CD4-positive, alpha-beta memory T cell (primary cell): ENCODE measurements at regions not wholly inside any gene's neighbourhood (a gene's known extent, or its start where the extent isn't known, plus 50 kb on each side); places are given as distances from the start of the nearest gene placed in this dataset.
"Not testable (repeated sequence)": the region's sequence is repeated elsewhere in the genome, so short reads cannot be mapped to it uniquely, and the experiment has no call there.

ENCODE experiments used
- CTCF ChIA-PET: fragments of 350-600 bp; sonication (Branson Sonifier 250); formaldehyde crosslinking; loops from one replicate; lab custom pipeline; 2021; ENCODE audit warnings: inconsistent platforms; ENCODE audit not compliant: partially characterized antibody; lab: Charles Lee
- POLR2A ChIA-PET: fragments of 350-600 bp; sonication (Branson Sonifier 250); formaldehyde crosslinking; loops from one replicate; lab custom pipeline; 2021; ENCODE audit not compliant: partially characterized antibody; lab: Charles Lee
- DNase-seq, 5 donors: peaks; one replicate each; pipeline versions ENCODE4 v3.0.0 to v3.0.0-alpha.2; 2020 to 2022; ENCODE audit warnings: mixed read lengths in 1 of 5
- H3K27ac ChIP-seq: one replicate; pipeline ENCODE4 v1.7.0; 2013; ENCODE audit warnings: low read depth, low read length
- H3K27me3 ChIP-seq: 2 replicates; pipeline ENCODE4 v1.7.0; 2013; ENCODE audit warnings: mild to moderate bottlenecking, low read length, moderate library complexity; ENCODE audit not compliant: insufficient read depth
- H3K36me3 ChIP-seq: 2 replicates; pipeline ENCODE4 v1.7.0; 2013; ENCODE audit warnings: mild to moderate bottlenecking, low read length, moderate library complexity; ENCODE audit not compliant: insufficient read depth
- H3K4me1 ChIP-seq: 2 replicates; pipeline ENCODE4 v1.7.0; 2013; ENCODE audit warnings: mild to moderate bottlenecking, low read length, moderate library complexity; ENCODE audit not compliant: insufficient read depth
- H3K4me3 ChIP-seq, 2 donors: one replicate each; pipeline ENCODE4 v1.7.0; 2013; ENCODE audit warnings: low read length in 2 of 2, mild to moderate bottlenecking in 1 of 2
- H3K9me3 ChIP-seq, 2 donors: one replicate each; pipeline ENCODE4 v1.7.0; 2013; ENCODE audit warnings: low read length in 2 of 2, control low read depth in 1 of 2; ENCODE audit not compliant: control insufficient read depth in 1 of 2
- H3K27ac Mint-ChIP-seq, 7 donors: one replicate each; pipeline ENCODE4 v1.8.0; 2020 to 2021; ENCODE audit warnings: mixed read lengths in 7 of 7, mild to moderate bottlenecking in 6 of 7, inconsistent platforms in 3 of 7, moderate library complexity in 3 of 7
- H3K27me3 Mint-ChIP-seq, 2 donors: one replicate each; pipeline ENCODE4 v1.8.0; 2020 to 2021; ENCODE audit warnings: mixed read lengths in 2 of 2
- H3K36me3 Mint-ChIP-seq, 2 donors: one replicate each; pipeline ENCODE4 v1.8.0; 2020 to 2021; ENCODE audit warnings: mixed read lengths in 2 of 2, inconsistent platforms in 1 of 2, mild to moderate bottlenecking in 1 of 2
- H3K4me1 Mint-ChIP-seq, 4 donors: one replicate each; pipeline ENCODE4 v1.8.0; 2020 to 2021; ENCODE audit warnings: mixed read lengths in 4 of 4, mild to moderate bottlenecking in 1 of 4
- H3K4me3 Mint-ChIP-seq, 8 donors: one replicate each; pipeline ENCODE4 v1.8.0; 2020 to 2021; ENCODE audit warnings: mixed read lengths in 8 of 8, mild to moderate bottlenecking in 7 of 8, moderate library complexity in 6 of 8, inconsistent platforms in 3 of 8
- H3K9me3 Mint-ChIP-seq, 8 donors: one replicate each; pipeline ENCODE4 v1.8.0; 2020 to 2021; ENCODE audit warnings: mixed read lengths in 8 of 8, mild to moderate bottlenecking in 5 of 8, inconsistent platforms in 3 of 8, moderate library complexity in 1 of 8
- intact Hi-C: fragments of 100-400 bp; cut with micrococcal nuclease; formaldehyde crosslinking; loops from one replicate; pipeline ENCODE4 v1.15.1; 2023

GRCh38 chrX:141520750-141521149 is 63.8 kb downstream of the SPANXA1 start:
- H3K4me3 ChIP-seq, H3K4me3 Mint-ChIP-seq, H3K27ac ChIP-seq, H3K4me1 ChIP-seq, H3K4me1 Mint-ChIP-seq, POLR2A ChIA-PET, CTCF ChIA-PET, H3K9me3 Mint-ChIP-seq, DNase-seq, H3K27ac Mint-ChIP-seq, H3K9me3 ChIP-seq, H3K27me3 Mint-ChIP-seq, H3K36me3 ChIP-seq, H3K36me3 Mint-ChIP-seq, intact Hi-C loops, H3K27me3 ChIP-seq: not testable (repeated sequence)

DNA sequence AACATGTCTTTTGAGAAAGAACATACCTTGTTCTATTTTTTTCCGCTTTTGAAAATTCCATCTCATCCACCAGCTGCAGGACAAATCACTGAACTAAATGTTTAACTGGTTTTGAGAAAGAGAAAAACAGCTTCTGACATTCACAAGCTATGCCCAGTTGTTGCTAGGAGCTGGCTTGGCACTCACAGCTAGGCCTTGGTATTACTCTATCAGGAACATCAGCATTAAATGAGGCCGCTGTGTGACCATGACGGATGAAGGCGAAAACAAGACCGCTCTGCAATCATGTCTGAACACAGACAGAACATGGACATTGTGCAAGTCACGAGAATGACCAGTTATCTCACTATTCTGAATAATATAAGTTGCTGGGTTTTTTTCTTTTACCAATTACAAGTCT is 108.8 kb downstream of the SPANXA1 start:
- H3K27me3 Mint-ChIP-seq, H3K4me1 ChIP-seq, intact Hi-C loops, H3K9me3 ChIP-seq, DNase-seq, H3K27ac ChIP-seq, H3K4me3 Mint-ChIP-seq, H3K27ac Mint-ChIP-seq, H3K9me3 Mint-ChIP-seq, H3K27me3 ChIP-seq, H3K4me3 ChIP-seq, H3K36me3 Mint-ChIP-seq, CTCF ChIA-PET, H3K36me3 ChIP-seq, H3K4me1 Mint-ChIP-seq, POLR2A ChIA-PET: not testable (repeated sequence)

DNA sequence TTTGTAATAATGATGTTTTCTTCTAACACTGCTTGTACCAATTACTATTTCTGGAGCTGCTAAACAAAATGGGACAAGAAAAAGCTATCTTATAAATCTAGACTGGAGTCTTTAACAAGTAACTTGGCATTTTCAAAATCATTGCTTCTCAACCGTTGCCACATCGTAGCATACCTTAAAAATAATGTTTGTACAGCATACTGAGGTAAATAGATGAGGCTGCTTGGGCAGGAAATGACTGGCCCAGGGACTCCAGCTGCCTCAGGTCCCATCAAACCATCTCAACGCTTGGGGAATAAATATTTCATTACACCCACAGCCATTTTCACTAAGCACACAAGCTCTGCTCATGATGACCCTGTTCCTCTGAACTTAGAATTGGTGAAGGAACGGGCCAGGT is 115.1 kb downstream of the SPANXA1 start:
- no peak overlapping the region for H3K27ac Mint-ChIP-seq
- no peaks in the 10 kb centered on the region for H3K36me3 ChIP-seq
- POLR2A ChIA-PET, result no interaction called here
- H3K4me3 Mint-ChIP-seq, result no peak overlapping the region
- H3K4me1 ChIP-seq, result no peaks in the 10 kb centered on the region
- H3K9me3 ChIP-seq, result no peaks in the 10 kb centered on the region
- no peak for DNase-seq
- no peaks in the 10 kb centered on the region for H3K27me3 ChIP-seq
- CTCF ChIA-PET, result no interaction called here
- no peak overlapping the region for H3K4me3 ChIP-seq
- no peaks in the 10 kb centered on the region for H3K4me1 Mint-ChIP-seq
- peaks cover 0 to 5% (median 3%) of the 10 kb centered on the region in 8 donors for H3K9me3 Mint-ChIP-seq
- no peaks in the 10 kb centered on the region for H3K27me3 Mint-ChIP-seq
- H3K27ac ChIP-seq, result no peak overlapping the region
- intact Hi-C loops, result no loop called here
- no peaks in the 10 kb centered on the region for H3K36me3 Mint-ChIP-seq

DNA sequence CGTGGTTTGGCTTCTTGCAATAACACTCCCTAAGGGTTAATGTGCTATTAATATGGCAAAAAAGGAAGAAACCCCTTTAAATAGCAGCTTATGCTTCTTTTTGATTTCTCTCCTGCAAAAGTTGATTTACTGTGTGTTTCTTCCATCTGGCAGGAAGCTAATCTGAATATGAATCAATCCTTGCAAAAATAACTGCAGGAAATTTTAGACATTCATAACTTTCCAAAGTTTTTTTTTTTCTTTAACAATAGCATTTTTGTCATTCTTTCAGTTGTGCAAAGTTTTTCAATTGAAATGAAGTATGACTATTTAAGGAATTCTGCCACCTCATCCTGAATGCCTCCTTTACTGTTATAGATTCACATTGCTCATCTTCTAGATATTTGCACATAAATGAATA is 115.6 kb downstream of the SPANXA1 start:
- H3K9me3 Mint-ChIP-seq, result peaks cover 0 to 5% (median 3%) of the 10 kb centered on the region in 8 donors
- CTCF ChIA-PET, result no interaction called here

DNA sequence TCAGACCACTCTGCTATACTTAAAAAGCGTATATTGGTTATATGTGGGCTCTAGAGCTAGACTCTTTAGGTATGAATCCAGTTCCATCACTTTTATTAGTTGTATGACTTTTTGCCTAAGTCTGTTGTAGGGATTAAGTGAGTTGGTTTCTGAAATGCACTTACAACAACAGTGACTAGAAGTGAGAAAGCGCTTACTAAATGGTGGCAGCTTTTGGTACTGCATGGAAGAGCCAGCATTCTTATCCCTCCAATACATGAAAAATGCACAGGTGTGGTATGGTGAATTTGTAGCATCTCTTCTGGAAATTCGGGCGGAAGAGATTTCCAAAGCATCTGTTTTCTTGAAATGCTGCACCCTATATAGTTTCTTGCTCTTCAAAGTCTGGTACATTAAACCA is 117.1 kb downstream of the SPANXA1 start:
- Histone ChIP-seq H3K36me3 (no peaks in the 10 kb centered on the region), H3K27me3 (no peaks in the 10 kb centered on the region), H3K4me1 (no peaks in the 10 kb centered on the region), H3K27ac (no peak overlapping the region), H3K9me3 (no peaks in the 10 kb centered on the region), H3K4me3 (no peak overlapping the region)
- DNase-seq, result no peak
- H3K27ac Mint-ChIP-seq, result no peak overlapping the region
- POLR2A ChIA-PET, result no interaction called here
- no peaks in the 10 kb centered on the region for H3K27me3 Mint-ChIP-seq
- H3K4me3 Mint-ChIP-seq, result no peak overlapping the region
- intact Hi-C loops, result no loop called here
- H3K36me3 Mint-ChIP-seq, result no peaks in the 10 kb centered on the region
- CTCF ChIA-PET, result no interaction called here
- no peaks in the 10 kb centered on the region for H3K4me1 Mint-ChIP-seq
- H3K9me3 Mint-ChIP-seq, result peaks cover 0 to 5% (median 4%) of the 10 kb centered on the region in 8 donors

More for the DNA sequence above, 115.6 kb downstream of the SPANXA1 start:
- Histone ChIP-seq H3K36me3 (no peaks in the 10 kb centered on the region), H3K4me3 (no peak overlapping the region), H3K27me3 (no peaks in the 10 kb centered on the region), H3K9me3 (no peaks in the 10 kb centered on the region), H3K27ac (no peak overlapping the region), H3K4me1 (no peaks in the 10 kb centered on the region)
- Mint-ChIP-seq H3K27me3 (no peaks in the 10 kb centered on the region), H3K27ac (no peak overlapping the region), H3K4me3 (no peak overlapping the region), H3K4me1 (no peaks in the 10 kb centered on the region), H3K36me3 (no peaks in the 10 kb centered on the region)
- DNase-seq, result no peak
- POLR2A ChIA-PET, result no interaction called here
- intact Hi-C loops, result no loop called here

GRCh38 chrX:141455103-141455502 is 129.4 kb downstream of the SPANXA1 start:
- DNase-seq, result no peak
- Histone ChIP-seq H3K4me1 (no peaks in the 10 kb centered on the region), H3K9me3 (no peaks in the 10 kb centered on the region), H3K27me3 (no peaks in the 10 kb centered on the region), H3K4me3 (no peak overlapping the region), H3K36me3 (no peaks in the 10 kb centered on the region), H3K27ac (no peak overlapping the region)
- ChIA-PET POLR2A (no interaction called here), CTCF (interaction anchor here (1.2 kb wide), 1 partner anchor 12 kb away, joined by 3 read pairs; no protein-coding TSS in a partner anchor)
- Mint-ChIP-seq H3K4me3 (no peak overlapping the region), H3K4me1 (no peaks in the 10 kb centered on the region), H3K27ac (no peak overlapping the region), H3K27me3 (no peaks in the 10 kb centered on the region), H3K9me3 (peaks cover 0 to 15% (median 5%) of the 10 kb centered on the region in 8 donors), H3K36me3 (no peaks in the 10 kb centered on the region)
- intact Hi-C loops, result no loop called here

GRCh38 chrX:141443922-141444321 is 140.6 kb downstream of the SPANXA1 start:
- Mint-ChIP-seq H3K27me3 (no peaks in the 10 kb centered on the region), H3K36me3 (no peaks in the 10 kb centered on the region), H3K4me3 (no peak overlapping the region), H3K4me1 (no peaks in the 10 kb centered on the region), H3K9me3 (peaks cover 0 to 5% (median 3%) of the 10 kb centered on the region in 8 donors), H3K27ac (no peak overlapping the region)
- intact Hi-C loops, result no loop called here
- Histone ChIP-seq H3K4me3 (no peak overlapping the region), H3K9me3 (no peaks in the 10 kb centered on the region), H3K36me3 (no peaks in the 10 kb centered on the region), H3K27me3 (no peaks in the 10 kb centered on the region), H3K27ac (no peak overlapping the region), H3K4me1 (no peaks in the 10 kb centered on the region)
- CTCF ChIA-PET, result no interaction called here
- no peak for DNase-seq
- POLR2A ChIA-PET, result no interaction called here

DNA sequence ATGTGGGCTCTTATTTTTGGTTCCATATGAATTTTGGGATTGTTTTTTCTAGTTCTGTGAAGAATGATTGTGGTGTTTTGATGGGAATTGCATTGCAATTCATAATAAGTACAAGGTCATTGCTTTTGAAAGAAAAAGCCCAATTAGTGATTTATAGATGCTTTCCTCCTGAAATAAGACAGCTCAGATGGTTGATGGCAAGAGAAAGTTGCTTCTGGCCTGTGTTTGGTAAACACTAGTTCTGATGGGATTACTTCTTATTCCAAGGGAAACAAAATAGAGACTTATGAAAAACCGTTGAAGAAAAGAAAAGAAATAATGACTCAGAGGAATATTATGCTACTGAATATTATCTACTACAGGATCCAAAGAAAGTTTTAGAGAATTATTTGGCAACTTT is 144.9 kb downstream of the SPANXA1 start:
- intact Hi-C loops, result no loop called here
- H3K27ac Mint-ChIP-seq, result no peak overlapping the region
- DNase-seq, result no peak
- H3K4me1 ChIP-seq, result no peaks in the 10 kb centered on the region
- H3K36me3 ChIP-seq, result no peaks in the 10 kb centered on the region
- no peaks in the 10 kb centered on the region for H3K27me3 Mint-ChIP-seq
- no peaks in the 10 kb centered on the region for H3K4me1 Mint-ChIP-seq
- CTCF ChIA-PET, result no interaction called here
- H3K36me3 Mint-ChIP-seq, result no peaks in the 10 kb centered on the region
- peaks cover 0 to 5% (median 0%) of the 10 kb centered on the region in 8 donors for H3K9me3 Mint-ChIP-seq
- no peaks in the 10 kb centered on the region for H3K9me3 ChIP-seq
- H3K27me3 ChIP-seq, result no peaks in the 10 kb centered on the region
- H3K27ac ChIP-seq, result no peak overlapping the region
- H3K4me3 Mint-ChIP-seq, result no peak overlapping the region
- POLR2A ChIA-PET, result no interaction called here
- H3K4me3 ChIP-seq, result no peak overlapping the region
